ENCODE measurements at regions not wholly inside any gene's neighbourhood (a gene's known extent, or its start where the extent isn't known, plus 50 kb on each side); places are given as distances from the start of the nearest gene placed in this dataset.

DNA sequence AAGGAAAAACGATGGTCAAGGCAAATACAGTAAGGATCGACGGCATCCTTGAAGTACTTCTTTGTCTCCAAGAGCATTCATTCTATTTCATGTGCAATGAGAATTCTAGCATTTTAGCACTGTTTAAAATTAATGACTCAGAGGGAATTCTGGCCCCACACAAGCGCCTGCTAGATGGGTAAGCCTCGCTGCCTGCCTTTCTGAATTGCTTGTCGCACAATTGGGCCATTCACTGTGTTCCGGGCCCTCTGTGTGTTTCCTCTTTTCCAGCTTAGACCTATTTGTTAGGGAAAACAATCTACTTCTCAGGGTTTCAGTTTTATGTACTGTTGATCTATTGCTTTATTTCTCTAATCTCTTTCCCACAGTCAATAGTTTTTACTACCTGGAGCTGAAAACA is 204.7 kb upstream of the ZNF32 start:
- dilution Hi-C loops (cut with MboI; ENCODE audit: extremely low pct_ligation_motif_present, low sequenced_read_pairs) = no loop called here
- no peaks in the 10 kb centered on the region for H3K9me3 ChIP-seq (ENCODE audit: control insufficient read depth, low read depth, low read length)
- no peak for DNase-seq (ENCODE audit: low read depth, low spot score)
- H3K79me2 ChIP-seq (ENCODE audit: control insufficient read depth, insufficient read depth, low read length) = no peaks in the 10 kb centered on the region
- TF ChIP-seq, protein P1, sequence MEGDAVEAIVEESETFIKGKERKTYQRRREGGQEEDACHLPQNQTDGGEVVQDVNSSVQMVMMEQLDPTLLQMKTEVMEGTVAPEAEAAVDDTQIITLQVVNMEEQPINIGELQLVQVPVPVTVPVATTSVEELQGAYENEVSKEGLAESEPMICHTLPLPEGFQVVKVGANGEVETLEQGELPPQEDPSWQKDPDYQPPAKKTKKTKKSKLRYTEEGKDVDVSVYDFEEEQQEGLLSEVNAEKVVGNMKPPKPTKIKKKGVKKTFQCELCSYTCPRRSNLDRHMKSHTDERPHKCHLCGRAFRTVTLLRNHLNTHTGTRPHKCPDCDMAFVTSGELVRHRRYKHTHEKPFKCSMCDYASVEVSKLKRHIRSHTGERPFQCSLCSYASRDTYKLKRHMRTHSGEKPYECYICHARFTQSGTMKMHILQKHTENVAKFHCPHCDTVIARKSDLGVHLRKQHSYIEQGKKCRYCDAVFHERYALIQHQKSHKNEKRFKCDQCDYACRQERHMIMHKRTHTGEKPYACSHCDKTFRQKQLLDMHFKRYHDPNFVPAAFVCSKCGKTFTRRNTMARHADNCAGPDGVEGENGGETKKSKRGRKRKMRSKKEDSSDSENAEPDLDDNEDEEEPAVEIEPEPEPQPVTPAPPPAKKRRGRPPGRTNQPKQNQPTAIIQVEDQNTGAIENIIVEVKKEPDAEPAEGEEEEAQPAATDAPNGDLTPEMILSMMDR (optimal IDR thresholded peaks at IDR 0.05 in 1 of 3, IDR thresholded peaks at IDR 0.05 in 1 of 3, conservative IDR thresholded peaks at IDR 0.05 in 1 of 3; ENCODE audit: extremely low read depth in 1 of 3, insufficient read depth in 2 of 3, low read length in 3 of 3) = no peak
- TF ChIP-seq EZH2 (IDR thresholded peaks at IDR 0.05; ENCODE audit: low read length) = no peak
- H3K27ac ChIP-seq (ENCODE audit: control insufficient read depth, insufficient read depth, low read length) = no peak overlapping the region
- peaks cover 11% of the 10 kb centered on the region for H3K4me1 ChIP-seq (ENCODE audit: control insufficient read depth, extremely low read depth, insufficient read depth, low read length)
- H3K4me3 ChIP-seq (ENCODE audit: control insufficient read depth in 2 of 3, extremely low read depth in 1 of 3, insufficient read depth in 2 of 3, low read depth in 1 of 3, low read length in 3 of 3) = no peak overlapping the region
- FAIRE-seq = no peak
- H3K36me3 ChIP-seq (ENCODE audit: control insufficient read depth in 2 of 2, extremely low read depth in 1 of 2, insufficient read depth in 2 of 2, low read length in 2 of 2) = no peaks in the 10 kb centered on the region
- no peaks in the 10 kb centered on the region for H3K27me3 ChIP-seq (ENCODE audit: control insufficient read depth, extremely low read depth, insufficient read depth, low read length)
- no peaks in the 10 kb centered on the region for H3K9me1 ChIP-seq (ENCODE audit: control insufficient read depth, extremely low read depth, insufficient read depth, low read length)
- no peak overlapping the region for H2AFZ ChIP-seq (ENCODE audit: control insufficient read depth, low read length)
- no peaks in the 10 kb centered on the region for H4K20me1 ChIP-seq (ENCODE audit: control insufficient read depth, extremely low read depth, insufficient read depth, low read length)
- H3K4me2 ChIP-seq (ENCODE audit: control insufficient read depth, extremely low read depth, insufficient read depth, low read depth, low read length) = no peak overlapping the region
- H3K9ac ChIP-seq (ENCODE audit: control insufficient read depth, extremely low read depth, insufficient read depth, low read length) = no peak overlapping the region

DNA sequence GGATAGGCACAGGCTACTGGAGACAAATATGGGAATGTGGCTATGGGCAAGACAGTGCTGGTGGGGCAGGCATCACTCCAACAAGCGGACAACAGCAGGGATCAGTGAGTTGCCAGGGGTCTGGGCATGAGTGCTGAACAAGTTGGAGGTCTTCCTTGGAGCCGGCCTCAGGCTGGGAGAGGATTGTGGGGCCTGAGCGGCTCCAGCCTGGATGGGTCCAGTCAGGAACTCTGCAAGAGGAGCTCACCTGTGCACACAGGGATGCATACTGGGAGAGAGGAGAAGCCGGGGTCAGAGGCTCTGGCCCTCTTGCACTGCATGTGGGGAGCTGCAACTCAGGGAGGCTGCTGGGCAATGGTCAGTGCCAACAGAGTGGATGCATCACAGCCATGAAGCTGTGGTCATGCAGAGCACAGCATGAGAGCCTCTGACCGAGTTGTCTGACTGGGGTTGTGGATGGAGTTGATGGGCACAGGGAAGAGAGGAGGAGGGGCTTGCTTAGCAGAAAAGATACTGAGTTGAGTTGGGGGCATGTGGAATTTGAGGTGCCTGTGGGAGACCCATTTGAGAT is 204.0 kb upstream of the ZNF32 start:
- no peak for TF ChIP-seq EZH2 (IDR thresholded peaks at IDR 0.05; ENCODE audit: low read length)
- TF ChIP-seq, protein P1 (optimal IDR thresholded peaks at IDR 0.05 in 1 of 3, IDR thresholded peaks at IDR 0.05 in 1 of 3, conservative IDR thresholded peaks at IDR 0.05 in 1 of 3; ENCODE audit: extremely low read depth in 1 of 3, insufficient read depth in 2 of 3, low read length in 3 of 3) = no peak

More for the DNA sequence above, 204.0 kb upstream of the ZNF32 start:
- Histone ChIP-seq H3K4me1 (ENCODE audit: control insufficient read depth, extremely low read depth, insufficient read depth, low read length) (peaks cover 11% of the 10 kb centered on the region), H3K9me1 (ENCODE audit: control insufficient read depth, extremely low read depth, insufficient read depth, low read length) (no peaks in the 10 kb centered on the region), H3K4me2 (ENCODE audit: control insufficient read depth, extremely low read depth, insufficient read depth, low read depth, low read length) (no peak overlapping the region), H2AFZ (ENCODE audit: control insufficient read depth, low read length) (no peak overlapping the region), H3K27ac (ENCODE audit: control insufficient read depth, insufficient read depth, low read length) (no peak overlapping the region), H3K9me3 (ENCODE audit: control insufficient read depth, low read depth, low read length) (no peaks in the 10 kb centered on the region), H3K36me3 (ENCODE audit: control insufficient read depth in 2 of 2, extremely low read depth in 1 of 2, insufficient read depth in 2 of 2, low read length in 2 of 2) (no peaks in the 10 kb centered on the region), H3K27me3 (ENCODE audit: control insufficient read depth, extremely low read depth, insufficient read depth, low read length) (no peaks in the 10 kb centered on the region), H3K4me3 (ENCODE audit: control insufficient read depth in 2 of 3, extremely low read depth in 1 of 3, insufficient read depth in 2 of 3, low read depth in 1 of 3, low read length in 3 of 3) (no peak overlapping the region), H4K20me1 (ENCODE audit: control insufficient read depth, extremely low read depth, insufficient read depth, low read length) (no peaks in the 10 kb centered on the region), H3K9ac (ENCODE audit: control insufficient read depth, extremely low read depth, insufficient read depth, low read length) (no peak overlapping the region), H3K79me2 (ENCODE audit: control insufficient read depth, insufficient read depth, low read length) (no peaks in the 10 kb centered on the region)
- no peak for FAIRE-seq
- dilution Hi-C loops (cut with MboI; ENCODE audit: extremely low pct_ligation_motif_present, low sequenced_read_pairs) = no loop called here
- DNase-seq (ENCODE audit: low read depth, low spot score) = no peak
